Neural cell (in vitro differentiated cells): ENCODE measurements at regions not wholly inside any gene's neighbourhood (a gene's known extent, or its start where the extent isn't known, plus 50 kb on each side); places are given as distances from the start of the nearest gene placed in this dataset.

ENCODE experiments used
- H2AFZ ChIP-seq: fragments of 200-600, 300-800 bp; sonication (generic), shearing (Covaris generic); 2 replicates; pipeline ENCODE4 v1.6.0; 2014; ENCODE audit warnings: low read depth, mild to moderate bottlenecking, antibody characterized with exemption, low read length, moderate library complexity
- H3F3A ChIP-seq: fragments of 200-600 bp; shearing (Covaris generic); 2 replicates; pipeline ENCODE4 v1.6.1; 2016; ENCODE audit warnings: mild to moderate bottlenecking, moderate library complexity, mixed read lengths, antibody characterized with exemption, low read length; ENCODE audit not compliant: insufficient read depth, poor library complexity, severe bottlenecking
- H3K27ac ChIP-seq: fragments of 200-600, 300-800 bp; sonication (generic), shearing (Covaris generic); 2 replicates; pipeline ENCODE4 v1.5.1; 2014; ENCODE audit warnings: mild to moderate bottlenecking, low read length, moderate library complexity
- H3K27me3 ChIP-seq: fragments of 300-800, 200-600 bp; sonication (generic), shearing (Covaris generic); 2 replicates; pipeline ENCODE4 v1.6.0; 2014; ENCODE audit warnings: mild to moderate bottlenecking, low read depth, low read length, moderate library complexity; ENCODE audit not compliant: insufficient read depth
- H3K36me3 ChIP-seq: fragments of 300-800, 200-600 bp; sonication (generic), shearing (Covaris generic); 2 replicates; pipeline ENCODE4 v1.5.1; 2014; ENCODE audit warnings: mild to moderate bottlenecking, antibody characterized with exemption, low read length, moderate library complexity; ENCODE audit not compliant: insufficient read depth
- H3K4me2 ChIP-seq: fragments of 300-800, 200-600 bp; sonication (generic), shearing (Covaris generic); 2 replicates; pipeline ENCODE4 v1.6.0; 2014; ENCODE audit warnings: mild to moderate bottlenecking, low read length
- H3K4me3 ChIP-seq: fragments of 300-800, 200-600 bp; sonication (generic), shearing (Covaris generic); 2 replicates; pipeline ENCODE4 v1.5.1; 2014; ENCODE audit warnings: mild to moderate bottlenecking, low read length, moderate library complexity
- H3K79me2 ChIP-seq: fragments of 200-600 bp; shearing (Covaris generic); replicated peaks from 2 replicates; pipeline ENCODE4 v1.6.0; 2014; ENCODE audit warnings: mild to moderate bottlenecking, low read length, moderate library complexity; ENCODE audit not compliant: insufficient read depth
- H3K9ac ChIP-seq: fragments of 300-800, 200-600 bp; sonication (generic), shearing (Covaris generic); 2 replicates; pipeline ENCODE4 v1.6.1; 2016; ENCODE audit warnings: mild to moderate bottlenecking, low read length, mixed read lengths
- H3K9me2 ChIP-seq: fragments of 200-600 bp; shearing (Covaris generic); 2 replicates; pipeline ENCODE4 v1.6.1; 2016; ENCODE audit warnings: mild to moderate bottlenecking, low read length, mixed read lengths; ENCODE audit not compliant: insufficient read depth
- H3K9me3 ChIP-seq: fragments of 200-600, 300-800 bp; sonication (generic), shearing (Covaris generic); 2 replicates; pipeline ENCODE4 v1.6.1; 2016; ENCODE audit warnings: mild to moderate bottlenecking, mixed run types, low read length, moderate library complexity, mixed read lengths
- H4K20me1 ChIP-seq: fragments of 200-600 bp; shearing (Covaris generic); 2 replicates; pipeline ENCODE4 v1.6.1; 2016; ENCODE audit warnings: mild to moderate bottlenecking, mixed run types; ENCODE audit not compliant: insufficient read depth
- EP300 ChIP-seq: fragments of 450-650 bp; conservative IDR thresholded peaks from 2 replicates; pipeline ENCODE4 v1.6.1; 2014; ENCODE audit warnings: antibody characterized with exemption, mild to moderate bottlenecking, moderate library complexity; ENCODE audit not compliant: poor library complexity, severe bottlenecking
- EZH2 ChIP-seq: fragments of 200-600, 300-800 bp; shearing (Covaris generic), sonication (generic); IDR thresholded peaks from 2 replicates; pipeline ENCODE4 v1.6.1; 2014; ENCODE audit warnings: antibody characterized with exemption, low read length, borderline replicate concordance, mild to moderate bottlenecking; ENCODE audit not compliant: insufficient read depth, poor library complexity, severe bottlenecking
- MXI1 ChIP-seq: fragments of 450-650 bp; conservative IDR thresholded peaks from 2 replicates; pipeline ENCODE4 v1.6.1; 2014; ENCODE audit warnings: antibody characterized with exemption, mild to moderate bottlenecking; ENCODE audit not compliant: poor library complexity, severe bottlenecking
- POLR2AphosphoS5 ChIP-seq: IDR thresholded peaks from 2 replicates; pipeline ENCODE4 v1.6.1; 2012
- RAD21 ChIP-seq: fragments of 450-650 bp; conservative IDR thresholded peaks from 2 replicates; pipeline ENCODE4 v1.6.1; 2014; ENCODE audit warnings: antibody characterized with exemption, mild to moderate bottlenecking, moderate library complexity
- SMC3 ChIP-seq: fragments of 450-650 bp; conservative IDR thresholded peaks from 2 replicates; pipeline ENCODE4 v1.6.1; 2014; ENCODE audit warnings: antibody characterized with exemption, mild to moderate bottlenecking, moderate library complexity; ENCODE audit not compliant: poor library complexity
- TAF1 ChIP-seq: IDR thresholded peaks from 2 replicates; pipeline ENCODE4 v1.6.1; 2012; ENCODE audit warnings: low read depth
- TF ChIP-seq, protein P1 (sequence below): IDR thresholded peaks from 2 replicates; pipeline ENCODE4 v1.6.1; 2012; ENCODE audit warnings: borderline replicate concordance
- TF ChIP-seq, protein P2 (sequence below): fragments of 450-650 bp; IDR thresholded peaks from 2 replicates; pipeline ENCODE4 v1.5.1; 2014; ENCODE audit warnings: antibody characterized with exemption, mild to moderate bottlenecking, moderate library complexity; ENCODE audit not compliant: poor library complexity, severe bottlenecking

DNA sequence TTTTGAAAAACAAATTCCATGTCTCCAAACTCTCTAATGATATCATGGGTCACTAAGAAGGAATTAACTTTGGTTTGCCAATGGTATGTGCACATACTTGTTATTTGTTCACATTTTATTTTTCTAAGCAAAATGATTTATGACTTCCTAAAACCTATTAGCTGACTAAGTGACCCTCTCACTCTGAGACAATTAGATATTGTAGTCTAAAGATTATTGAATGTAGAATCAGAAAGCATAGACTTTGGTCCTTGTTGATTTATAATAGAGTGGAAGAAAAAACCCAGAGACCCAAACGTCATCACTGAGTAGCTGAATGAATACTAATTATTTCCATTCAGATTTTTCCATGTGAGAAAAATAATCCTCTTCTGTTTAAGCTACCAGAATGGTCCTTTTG is 243.5 kb upstream of the ANO3 start:
- Histone ChIP-seq H2AFZ (no peak overlapping the region), H3K36me3 (no peaks in the 10 kb centered on the region), H3F3A (peaks cover 9% of the 10 kb centered on the region)

DNA sequence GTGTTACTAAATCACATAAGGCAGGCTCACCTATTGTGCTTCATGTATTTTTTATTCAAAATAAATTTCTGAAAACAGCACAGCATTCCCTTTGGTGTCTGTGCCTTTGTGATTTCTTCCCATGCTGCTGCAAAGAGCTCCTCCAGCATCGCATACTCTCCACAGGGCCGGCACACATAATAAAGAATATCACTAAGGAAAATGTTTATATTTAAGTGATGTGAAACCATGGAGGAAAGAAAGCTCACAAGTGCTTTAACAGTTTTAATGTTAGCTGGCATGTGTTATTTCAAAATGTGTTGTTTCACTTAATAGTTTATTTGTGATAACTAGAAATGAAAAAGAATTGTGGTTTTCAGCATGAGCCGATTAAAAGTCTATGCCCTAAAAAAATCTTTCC is 241.3 kb upstream of the ANO3 start:
- Histone ChIP-seq H3F3A (no peaks in the 10 kb centered on the region), H3K27ac (no peak overlapping the region), H3K4me3 (no peak overlapping the region), H3K36me3 (no peaks in the 10 kb centered on the region), H3K79me2 (no peaks in the 10 kb centered on the region), H3K9ac (no peak overlapping the region), H3K9me3 (no peaks in the 10 kb centered on the region), H2AFZ (no peak overlapping the region), H3K27me3 (no peaks in the 10 kb centered on the region), H3K4me2 (no peak overlapping the region), H3K9me2 (no peaks in the 10 kb centered on the region), H4K20me1 (no peaks in the 10 kb centered on the region)
- TF ChIP-seq EP300 (no peak), SMC3 (no peak), TAF1 (no peak), MXI1 (no peak), POLR2AphosphoS5 (no peak), EZH2 (no peak), RAD21 (no peak)
- TF ChIP-seq, protein P1, sequence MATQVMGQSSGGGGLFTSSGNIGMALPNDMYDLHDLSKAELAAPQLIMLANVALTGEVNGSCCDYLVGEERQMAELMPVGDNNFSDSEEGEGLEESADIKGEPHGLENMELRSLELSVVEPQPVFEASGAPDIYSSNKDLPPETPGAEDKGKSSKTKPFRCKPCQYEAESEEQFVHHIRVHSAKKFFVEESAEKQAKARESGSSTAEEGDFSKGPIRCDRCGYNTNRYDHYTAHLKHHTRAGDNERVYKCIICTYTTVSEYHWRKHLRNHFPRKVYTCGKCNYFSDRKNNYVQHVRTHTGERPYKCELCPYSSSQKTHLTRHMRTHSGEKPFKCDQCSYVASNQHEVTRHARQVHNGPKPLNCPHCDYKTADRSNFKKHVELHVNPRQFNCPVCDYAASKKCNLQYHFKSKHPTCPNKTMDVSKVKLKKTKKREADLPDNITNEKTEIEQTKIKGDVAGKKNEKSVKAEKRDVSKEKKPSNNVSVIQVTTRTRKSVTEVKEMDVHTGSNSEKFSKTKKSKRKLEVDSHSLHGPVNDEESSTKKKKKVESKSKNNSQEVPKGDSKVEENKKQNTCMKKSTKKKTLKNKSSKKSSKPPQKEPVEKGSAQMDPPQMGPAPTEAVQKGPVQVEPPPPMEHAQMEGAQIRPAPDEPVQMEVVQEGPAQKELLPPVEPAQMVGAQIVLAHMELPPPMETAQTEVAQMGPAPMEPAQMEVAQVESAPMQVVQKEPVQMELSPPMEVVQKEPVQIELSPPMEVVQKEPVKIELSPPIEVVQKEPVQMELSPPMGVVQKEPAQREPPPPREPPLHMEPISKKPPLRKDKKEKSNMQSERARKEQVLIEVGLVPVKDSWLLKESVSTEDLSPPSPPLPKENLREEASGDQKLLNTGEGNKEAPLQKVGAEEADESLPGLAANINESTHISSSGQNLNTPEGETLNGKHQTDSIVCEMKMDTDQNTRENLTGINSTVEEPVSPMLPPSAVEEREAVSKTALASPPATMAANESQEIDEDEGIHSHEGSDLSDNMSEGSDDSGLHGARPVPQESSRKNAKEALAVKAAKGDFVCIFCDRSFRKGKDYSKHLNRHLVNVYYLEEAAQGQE = no peak
- TF ChIP-seq, protein P2, sequence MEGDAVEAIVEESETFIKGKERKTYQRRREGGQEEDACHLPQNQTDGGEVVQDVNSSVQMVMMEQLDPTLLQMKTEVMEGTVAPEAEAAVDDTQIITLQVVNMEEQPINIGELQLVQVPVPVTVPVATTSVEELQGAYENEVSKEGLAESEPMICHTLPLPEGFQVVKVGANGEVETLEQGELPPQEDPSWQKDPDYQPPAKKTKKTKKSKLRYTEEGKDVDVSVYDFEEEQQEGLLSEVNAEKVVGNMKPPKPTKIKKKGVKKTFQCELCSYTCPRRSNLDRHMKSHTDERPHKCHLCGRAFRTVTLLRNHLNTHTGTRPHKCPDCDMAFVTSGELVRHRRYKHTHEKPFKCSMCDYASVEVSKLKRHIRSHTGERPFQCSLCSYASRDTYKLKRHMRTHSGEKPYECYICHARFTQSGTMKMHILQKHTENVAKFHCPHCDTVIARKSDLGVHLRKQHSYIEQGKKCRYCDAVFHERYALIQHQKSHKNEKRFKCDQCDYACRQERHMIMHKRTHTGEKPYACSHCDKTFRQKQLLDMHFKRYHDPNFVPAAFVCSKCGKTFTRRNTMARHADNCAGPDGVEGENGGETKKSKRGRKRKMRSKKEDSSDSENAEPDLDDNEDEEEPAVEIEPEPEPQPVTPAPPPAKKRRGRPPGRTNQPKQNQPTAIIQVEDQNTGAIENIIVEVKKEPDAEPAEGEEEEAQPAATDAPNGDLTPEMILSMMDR = no peak

More for the DNA sequence above, 243.5 kb upstream of the ANO3 start:
- no peaks in the 10 kb centered on the region for H3K27me3 ChIP-seq
- H3K79me2 ChIP-seq = no peaks in the 10 kb centered on the region
- no peak for TF ChIP-seq MXI1
- no peak for TF ChIP-seq POLR2AphosphoS5
- TF ChIP-seq EZH2 = no peak
- no peak for TF ChIP-seq TAF1
- TF ChIP-seq, protein P2 = no peak
- no peak for TF ChIP-seq SMC3
- TF ChIP-seq, protein P1 = no peak
- no peak for TF ChIP-seq EP300
- no peak for TF ChIP-seq RAD21
- H3K4me2 ChIP-seq = no peak overlapping the region
- H3K4me3 ChIP-seq = no peak overlapping the region
- no peaks in the 10 kb centered on the region for H3K9me2 ChIP-seq
- H3K27ac ChIP-seq = no peak overlapping the region
- no peak overlapping the region for H3K9ac ChIP-seq
- H4K20me1 ChIP-seq = no peaks in the 10 kb centered on the region
- H3K9me3 ChIP-seq = no peaks in the 10 kb centered on the region
